Fibroblast of lung (primary cell): ENCODE measurements at regions not wholly inside any gene's neighbourhood (a gene's known extent, or its start where the extent isn't known, plus 50 kb on each side); places are given as distances from the start of the nearest gene placed in this dataset.
"Not testable (repeated sequence)": the region's sequence is repeated elsewhere in the genome, so short reads cannot be mapped to it uniquely, and the experiment has no call there.

Experiments used
- DNase-seq, 2 donors: peaks; one replicate each; pipeline versions ENCODE4 v3.0.0 to v3.0.0-alpha.2; 2010; ENCODE audit warnings: low read depth in 2 of 2
- H2AFZ ChIP-seq: 2 replicates; pipeline ENCODE4 v1.5.1; 2012; ENCODE audit warnings: low read length, control low read depth, inconsistent platforms
- H3K27ac ChIP-seq: 2 replicates; pipeline ENCODE4 v1.5.1; 2011; ENCODE audit warnings: low read length, control low read depth; ENCODE audit not compliant: insufficient read depth
- H3K27me3 ChIP-seq: 2 replicates; pipeline ENCODE4 v1.5.1; 2011; ENCODE audit warnings: mild to moderate bottlenecking, low read length; ENCODE audit not compliant: control insufficient read depth, insufficient read depth
- H3K36me3 ChIP-seq: 2 replicates; pipeline ENCODE4 v1.5.1; 2011; ENCODE audit warnings: low read length; ENCODE audit not compliant: control insufficient read depth, insufficient read depth
- H3K4me1 ChIP-seq: 2 replicates; pipeline ENCODE4 v1.5.1; 2011; ENCODE audit warnings: low read length; ENCODE audit not compliant: control insufficient read depth, insufficient read depth; ENCODE audit errors: extremely low read depth
- H3K4me2 ChIP-seq: 2 replicates; pipeline ENCODE4 v1.5.1; 2011; ENCODE audit warnings: low read length, control low read depth; ENCODE audit not compliant: insufficient read depth; ENCODE audit errors: extremely low read depth
- H3K4me3 ChIP-seq, 4 experiments: fragments of 200-600 bp in 1 of 4; sonication (generic) in 1 of 4; replicated peaks in 1 of 4; 2 replicates each; pipeline ENCODE4 v1.5.1; 2011 to 2016; ENCODE audit warnings: low read length in 4 of 4, low read depth in 3 of 4, mild to moderate bottlenecking in 3 of 4, control low read depth in 2 of 4, inconsistent platforms in 1 of 4, mixed read lengths in 1 of 4; ENCODE audit not compliant: insufficient read depth in 1 of 4; ENCODE audit errors: control extremely low read depth in 1 of 4
- H3K79me2 ChIP-seq: 2 replicates; pipeline ENCODE4 v1.5.1; 2012; ENCODE audit warnings: mild to moderate bottlenecking, low read length, inconsistent platforms; ENCODE audit not compliant: control insufficient read depth, insufficient read depth
- H3K9ac ChIP-seq: 2 replicates; pipeline ENCODE4 v1.5.1; 2011; ENCODE audit warnings: mild to moderate bottlenecking, low read length, control low read depth; ENCODE audit not compliant: insufficient read depth
- H3K9me3 ChIP-seq: 2 replicates; pipeline ENCODE4 v1.5.1; 2012; ENCODE audit warnings: low read depth, low read length; ENCODE audit not compliant: control insufficient read depth, insufficient read depth
- H4K20me1 ChIP-seq: 2 replicates; pipeline ENCODE4 v1.5.1; 2011; ENCODE audit warnings: low read length; ENCODE audit not compliant: control insufficient read depth, insufficient read depth; ENCODE audit errors: extremely low read depth
- CTCF ChIP-seq, 2 donors: IDR thresholded peaks in 1 of 2; conservative IDR thresholded peaks in 1 of 2; 1 replicate in 1 of 2; 2 replicates in 1 of 2; pipeline ENCODE4 v1.5.1; 2011 to 2012; ENCODE audit warnings: low read length in 2 of 2, control low read depth in 1 of 2, inconsistent platforms in 1 of 2, low read depth in 1 of 2, mild to moderate bottlenecking in 1 of 2
- EZH2 ChIP-seq: IDR thresholded peaks from 2 replicates; pipeline ENCODE4 v1.5.1; 2012; ENCODE audit warnings: low read length, control low read depth, mild to moderate bottlenecking; ENCODE audit errors: missing control alignments

GRCh38 chr18:1090758-1091157 is 186.1 kb downstream of the ADCYAP1 start:
- no peak overlapping the region for H3K4me2 ChIP-seq
- no peak overlapping the region for H3K27ac ChIP-seq
- no peak overlapping the region for H3K4me3 ChIP-seq
- H3K36me3 ChIP-seq: no peaks in the 10 kb centered on the region
- DNase-seq: no peak
- no peaks in the 10 kb centered on the region for H3K27me3 ChIP-seq
- H2AFZ ChIP-seq: no peak overlapping the region
- TF ChIP-seq EZH2 (no peak), CTCF (conservative IDR thresholded peaks at IDR 0.05 in 1 of 2, IDR thresholded peaks at IDR 0.05 in 1 of 2; ENCODE audit: low read depth in 1 of 2, low read length in 2 of 2) (no peak)
- no peaks in the 10 kb centered on the region for H3K79me2 ChIP-seq
- no peaks in the 10 kb centered on the region for H4K20me1 ChIP-seq
- H3K9ac ChIP-seq: no peak overlapping the region
- no peaks in the 10 kb centered on the region for H3K9me3 ChIP-seq
- H3K4me1 ChIP-seq: no peaks in the 10 kb centered on the region

- no peaks in the 10 kb centered on the region for H4K20me1 ChIP-seq
- H3K27ac ChIP-seq: no peak overlapping the region
- no peaks in the 10 kb centered on the region for H3K79me2 ChIP-seq
- no peaks in the 10 kb centered on the region for H3K27me3 ChIP-seq
- peak in 1 of 2 donors; percentile 6 for DNase-seq
- H3K4me3 ChIP-seq: no peak overlapping the region
- H3K9ac ChIP-seq: no peak overlapping the region
- no peak overlapping the region for H2AFZ ChIP-seq
- no peaks in the 10 kb centered on the region for H3K36me3 ChIP-seq
- no peaks in the 10 kb centered on the region for H3K9me3 ChIP-seq
- TF ChIP-seq EZH2 (no peak), CTCF (conservative IDR thresholded peaks at IDR 0.05 in 1 of 2, IDR thresholded peaks at IDR 0.05 in 1 of 2; ENCODE audit: low read depth in 1 of 2, low read length in 2 of 2) (no peak)
- H3K4me2 ChIP-seq: no peak overlapping the region
- H3K4me1 ChIP-seq: no peaks in the 10 kb centered on the region
Measured at GRCh38 chr18:1092228-1092627, 187.6 kb downstream of the ADCYAP1 start.

- no peaks in the 10 kb centered on the region for H3K36me3 ChIP-seq
- H3K4me1 ChIP-seq: no peaks in the 10 kb centered on the region
- TF ChIP-seq CTCF (conservative IDR thresholded peaks at IDR 0.05 in 1 of 2, IDR thresholded peaks at IDR 0.05 in 1 of 2; ENCODE audit: low read depth in 1 of 2, low read length in 2 of 2) (no peak), EZH2 (no peak)
- no peak overlapping the region for H2AFZ ChIP-seq
- H3K9ac ChIP-seq: no peak overlapping the region
- no peak overlapping the region for H3K4me2 ChIP-seq
- DNase-seq: peak in 1 of 2 donors; percentile 87
- no peak overlapping the region for H3K27ac ChIP-seq
- no peaks in the 10 kb centered on the region for H3K79me2 ChIP-seq
- H3K9me3 ChIP-seq: no peaks in the 10 kb centered on the region
- H4K20me1 ChIP-seq: no peaks in the 10 kb centered on the region
- no peaks in the 10 kb centered on the region for H3K27me3 ChIP-seq
- H3K4me3 ChIP-seq: no peak overlapping the region
Measured at GRCh38 chr18:1094409-1094808, 189.7 kb downstream of the ADCYAP1 start.

GRCh38 chr18:1097991-1098735 is 193.5 kb downstream of the ADCYAP1 start:
- not testable (repeated sequence) for H2AFZ ChIP-seq, H3K4me2 ChIP-seq, H3K27ac ChIP-seq, H3K9me3 ChIP-seq, H4K20me1 ChIP-seq, H3K4me3 ChIP-seq, H3K36me3 ChIP-seq, DNase-seq, H3K9ac ChIP-seq, H3K79me2 ChIP-seq, H3K27me3 ChIP-seq, H3K4me1 ChIP-seq
